HG02870 (cell line): ENCODE measurements at regions not wholly inside any gene's neighbourhood (a gene's known extent, or its start where the extent isn't known, plus 50 kb on each side); places are given as distances from the start of the nearest gene placed in this dataset.
"Not testable (repeated sequence)": the region's sequence is repeated elsewhere in the genome, so short reads cannot be mapped to it uniquely, and the experiment has no call there.

ENCODE experiments used
- ATAC-seq: cut with Tn5 transposase; IDR thresholded peaks from one replicate; pipeline ENCODE4 v1.9.1; 2021; ENCODE audit warnings: mild to moderate bottlenecking, moderate library complexity; ENCODE audit not compliant: unreplicated experiment

GRCh38 chr20:48531505-48531904 is 296.3 kb downstream of the PREX1 start:
- ATAC-seq = no peak

- ATAC-seq = no peak
These were observed 296.8 kb downstream of the PREX1 start for GRCh38 chr20:48530957-48531356.

GRCh38 chr20:48528346-48528745 is 299.5 kb downstream of the PREX1 start:
- no peak for ATAC-seq

GRCh38 chr20:48527771-48528170 is 300.0 kb downstream of the PREX1 start:
- no peak for ATAC-seq

GRCh38 chr20:48526936-48527335 is 300.9 kb downstream of the PREX1 start:
- ATAC-seq = no peak

GRCh38 chr20:48525400-48525799 is 302.4 kb downstream of the PREX1 start:
- ATAC-seq = no peak

- no peak for ATAC-seq
These were observed 303.2 kb downstream of the PREX1 start for GRCh38 chr20:48524582-48524981.

- no peak for ATAC-seq
These were observed 304.4 kb downstream of the PREX1 start for GRCh38 chr20:48523191-48523995.

GRCh38 chr20:48521121-48521520 is 306.7 kb downstream of the PREX1 start:
- no peak for ATAC-seq

- not testable (repeated sequence) for ATAC-seq
These were observed 311.6 kb downstream of the PREX1 start for GRCh38 chr20:48516196-48516595.

GRCh38 chr20:48514577-48514976 is 313.2 kb downstream of the PREX1 start:
- not testable (repeated sequence) for ATAC-seq

- not testable (repeated sequence) for ATAC-seq
These were observed 315.3 kb downstream of the PREX1 start for GRCh38 chr20:48512539-48512938.

GRCh38 chr20:48505066-48505465 is 322.7 kb downstream of the PREX1 start:
- not testable (repeated sequence) for ATAC-seq

GRCh38 chr20:48503166-48503815 is 324.5 kb downstream of the PREX1 start:
- no peak for ATAC-seq

GRCh38 chr20:48502758-48503157 is 325.0 kb downstream of the PREX1 start:
- no peak for ATAC-seq

- ATAC-seq = no peak
These were observed 325.8 kb downstream of the PREX1 start for GRCh38 chr20:48502016-48502415.

- ATAC-seq = not testable (repeated sequence)
These were observed 326.9 kb downstream of the PREX1 start for GRCh38 chr20:48500900-48501299.

GRCh38 chr20:48498939-48499338 is 328.9 kb downstream of the PREX1 start:
- not testable (repeated sequence) for ATAC-seq

GRCh38 chr20:48498125-48498524 is 329.7 kb downstream of the PREX1 start:
- not testable (repeated sequence) for ATAC-seq

- no peak for ATAC-seq
These were observed 333.8 kb downstream of the PREX1 start for GRCh38 chr20:48493966-48494365.

- not testable (repeated sequence) for ATAC-seq
These were observed 334.5 kb downstream of the PREX1 start for GRCh38 chr20:48493331-48493730.

- ATAC-seq = no peak
These were observed 335.1 kb downstream of the PREX1 start for GRCh38 chr20:48492715-48493070.
